BJ (cell line): ENCODE measurements at regions not wholly inside any gene's neighbourhood (a gene's known extent, or its start where the extent isn't known, plus 50 kb on each side); places are given as distances from the start of the nearest gene placed in this dataset.

ENCODE experiments used
- CTCF ChIA-PET: fragments of 350-600 bp; formaldehyde crosslinking; extraction: SDS; loops from one replicate; lab custom pipeline; 2021; ENCODE audit warnings: antibody characterized with exemption, inconsistent platforms; lab: Yijun Ruan, JAX
- POLR2A ChIA-PET: fragments of 300-600 bp; sonication (Branson Sonifier 250); formaldehyde crosslinking; extraction: SDS; loops from one replicate; lab custom pipeline; 2021; ENCODE audit warnings: antibody characterized with exemption; lab: Charles Lee
- DNase-seq: peaks from one replicate; pipeline ENCODE4 v3.0.0-alpha.2; 2011; ENCODE audit warnings: low read depth
- H3K27me3 ChIP-seq: 2 replicates; pipeline ENCODE4 v1.6.0; 2011; ENCODE audit warnings: low read length; ENCODE audit not compliant: control insufficient read depth, insufficient read depth
- H3K36me3 ChIP-seq: 2 replicates; pipeline ENCODE4 v1.5.1; 2011; ENCODE audit warnings: low read length; ENCODE audit not compliant: control insufficient read depth, insufficient read depth
- H3K4me3 ChIP-seq: 2 replicates; pipeline ENCODE4 v1.5.1; 2011; ENCODE audit warnings: low read depth, mild to moderate bottlenecking, control low read depth, low read length
- CTCF ChIP-seq: IDR thresholded peaks from 2 replicates; pipeline ENCODE4 v1.5.1; 2011; ENCODE audit warnings: low read depth, mild to moderate bottlenecking, control low read depth, inconsistent platforms, low read length, moderate library complexity; ENCODE audit not compliant: insufficient read depth

DNA sequence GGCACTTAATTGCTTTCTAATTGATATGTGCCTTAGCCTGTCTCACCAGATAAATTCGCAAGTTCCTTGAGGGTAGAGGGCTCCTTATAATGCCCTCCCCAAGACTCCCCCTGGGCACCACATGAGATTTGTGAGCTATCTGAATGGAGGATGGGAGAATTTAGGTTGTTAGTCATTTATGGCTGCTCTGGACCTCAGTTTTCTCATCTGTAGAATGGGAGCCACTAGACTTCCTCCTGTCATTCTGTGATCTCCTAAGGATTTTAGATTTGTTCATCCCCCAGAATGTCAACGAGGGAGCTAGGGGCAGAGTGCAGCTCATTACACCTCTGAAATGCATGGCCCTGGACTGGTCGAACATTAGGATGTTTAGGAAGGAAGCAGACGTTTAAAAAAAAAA is 294.6 kb downstream of the MIAT start:
- no peak overlapping the region for H3K4me3 ChIP-seq
- ChIA-PET CTCF (interaction anchor here (0.7 to 1.0 kb wide), 2 partner anchors 10 to 14 kb away, joined by 3 read pairs; no protein-coding TSS in a partner anchor), POLR2A (interaction anchor here (0.7 kb wide), 1 partner anchor 10 kb away, joined by 3 read pairs; no protein-coding TSS in a partner anchor)
- H3K36me3 ChIP-seq, result no peaks in the 10 kb centered on the region
- DNase-seq, result no peak
- no peak for TF ChIP-seq CTCF
- H3K27me3 ChIP-seq, result peaks cover 19% of the 10 kb centered on the region

GRCh38 chr22:26952451-26953011 is 295.1 kb downstream of the MIAT start:
- no peak for TF ChIP-seq CTCF
- Histone ChIP-seq H3K36me3 (no peaks in the 10 kb centered on the region), H3K27me3 (peaks cover 21% of the 10 kb centered on the region), H3K4me3 (no peak overlapping the region)
- CTCF ChIA-PET, result interaction anchor here (0.7 to 1.0 kb wide), 2 partner anchors 10 to 14 kb away, joined by 3 read pairs; no protein-coding TSS in a partner anchor
- POLR2A ChIA-PET, result interaction anchor here (0.7 kb wide), 1 partner anchor 10 kb away, joined by 3 read pairs; no protein-coding TSS in a partner anchor
- DNase-seq, result no peak

- POLR2A ChIA-PET, result no interaction called here
- H3K4me3 ChIP-seq, result no peak overlapping the region
- H3K27me3 ChIP-seq, result peaks cover 21% of the 10 kb centered on the region
- TF ChIP-seq CTCF, result no peak
- DNase-seq, result no peak
- H3K36me3 ChIP-seq, result no peaks in the 10 kb centered on the region
- CTCF ChIA-PET, result no interaction called here
These were observed 295.9 kb downstream of the MIAT start for GRCh38 chr22:26953012-26953883.

DNA sequence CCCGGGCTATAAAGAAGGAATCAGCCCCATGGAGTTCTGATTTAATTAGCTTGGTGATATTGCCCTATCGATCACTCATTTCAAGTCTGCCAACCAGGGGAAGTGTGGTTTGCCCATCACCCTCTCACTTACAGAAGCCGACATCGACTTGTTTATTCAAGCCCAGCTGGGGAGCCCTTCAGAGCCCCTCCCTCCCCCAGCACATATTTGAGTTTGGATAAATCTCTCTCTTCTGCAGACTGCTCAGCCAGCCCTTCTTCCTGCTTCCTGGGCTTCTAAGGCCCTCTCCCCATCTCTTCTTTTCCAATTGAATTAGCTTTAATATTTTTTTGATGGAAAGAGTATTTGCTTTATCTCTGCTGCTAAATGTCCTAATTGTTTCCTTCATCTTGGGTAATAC is 299.0 kb downstream of the MIAT start:
- no peak overlapping the region for H3K4me3 ChIP-seq
- ChIA-PET CTCF (interaction anchor here (1.3 kb wide), 1 partner anchor 8 kb away, joined by 3 read pairs; no protein-coding TSS in a partner anchor), POLR2A (interaction anchor here (0.7 kb wide), 1 partner anchor 31 kb away, joined by 4 read pairs; no protein-coding TSS in a partner anchor)
- TF ChIP-seq CTCF, result no peak
- no peak for DNase-seq
- peaks cover 22% of the 10 kb centered on the region for H3K27me3 ChIP-seq
- H3K36me3 ChIP-seq, result no peaks in the 10 kb centered on the region

DNA sequence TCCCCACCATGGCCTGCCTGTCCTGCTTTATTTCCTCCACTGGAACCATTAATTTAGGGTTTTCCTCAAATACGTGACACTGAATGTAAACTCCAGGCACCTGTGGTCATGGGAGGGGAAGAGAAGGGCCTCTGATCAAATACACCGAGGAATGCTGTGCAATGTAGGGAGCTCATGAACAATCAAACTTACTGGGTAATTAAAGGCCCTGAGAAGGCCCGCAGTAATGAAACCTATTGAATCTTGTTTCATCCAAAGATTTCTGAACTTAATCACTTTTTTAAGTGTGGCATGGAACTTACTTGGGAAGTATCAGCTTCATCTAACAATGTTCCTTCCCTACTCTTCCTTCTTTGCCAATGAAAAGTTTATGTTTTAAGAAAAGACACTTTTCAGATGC is 299.8 kb downstream of the MIAT start:
- H3K27me3 ChIP-seq, result peaks cover 22% of the 10 kb centered on the region
- DNase-seq, result no peak
- no peaks in the 10 kb centered on the region for H3K36me3 ChIP-seq
- ChIA-PET CTCF (no interaction called here), POLR2A (no interaction called here)
- TF ChIP-seq CTCF, result no peak
- H3K4me3 ChIP-seq, result no peak overlapping the region
